GM12878 (cell line): ENCODE measurements at regions not wholly inside any gene's neighbourhood (a gene's known extent, or its start where the extent isn't known, plus 50 kb on each side); places are given as distances from the start of the nearest gene placed in this dataset.

ENCODE experiments used
- BMI1 ChIP-seq: fragments of 450-650 bp; IDR thresholded peaks from 2 replicates; pipeline ENCODE4 v1.6.1; 2016; ENCODE audit warnings: mild to moderate bottlenecking, moderate library complexity, borderline replicate concordance
- CTCF ChIP-seq, 3 experiments: IDR thresholded peaks in 2 of 3; conservative IDR thresholded peaks in 1 of 3; 2 replicates each; pipeline ENCODE4 v1.5.1; 2011; ENCODE audit warnings: low read depth in 3 of 3, low read length in 3 of 3, mild to moderate bottlenecking in 3 of 3, control low read depth in 2 of 3, moderate library complexity in 2 of 3, inconsistent platforms in 1 of 3, mixed read lengths in 1 of 3; ENCODE audit not compliant: control insufficient read depth in 2 of 3, insufficient read depth in 1 of 3; ENCODE audit errors: extremely low read depth in 1 of 3
- EZH2 ChIP-seq: IDR thresholded peaks from 2 replicates; pipeline ENCODE4 v1.6.1; 2012; ENCODE audit warnings: low read depth, mild to moderate bottlenecking, control low read depth, inconsistent platforms, low read length, borderline replicate concordance; ENCODE audit not compliant: control insufficient read depth
- FOXM1 ChIP-seq: IDR thresholded peaks from 2 replicates; pipeline ENCODE4 v1.6.1; 2012; ENCODE audit warnings: low read depth, mild to moderate bottlenecking, inconsistent platforms, low read length, moderate library complexity
- PKNOX1 ChIP-seq: fragments of 450-650 bp; IDR thresholded peaks from 2 replicates; pipeline ENCODE4 v1.6.1; 2016; ENCODE audit warnings: mild to moderate bottlenecking
- POLR2A ChIP-seq: IDR thresholded peaks from 2 replicates; pipeline ENCODE4 v1.6.1; 2011; ENCODE audit warnings: low read depth, mild to moderate bottlenecking, low read length

GRCh38 chr1:189226779-189227178 lies 1250.9 kb downstream of the BRINP3 start:
- TF ChIP-seq POLR2A, result no peak
- no peak for TF ChIP-seq BMI1
- no peak for TF ChIP-seq CTCF (IDR thresholded peaks at IDR 0.05 in 2 of 3, conservative IDR thresholded peaks at IDR 0.05 in 1 of 3; ENCODE audit: control insufficient read depth in 2 of 3, extremely low read depth in 1 of 3, insufficient read depth in 1 of 3, low read depth in 3 of 3, low read length in 3 of 3)
- TF ChIP-seq EZH2, result no peak
- TF ChIP-seq FOXM1, result no peak
- TF ChIP-seq PKNOX1, result no peak
